Stimulated activated CD4-positive, alpha-beta T cell treated with anti-CD3 and anti-CD28 coated beads, TNF-alpha, amount 100 ng/mL, for 1 hour (primary cell): ENCODE measurements at regions not wholly inside any gene's neighbourhood (a gene's known extent, or its start where the extent isn't known, plus 50 kb on each side); places are given as distances from the start of the nearest gene placed in this dataset.
"Not testable (repeated sequence)": the region's sequence is repeated elsewhere in the genome, so short reads cannot be mapped to it uniquely, and the experiment has no call there.

Experiments
- DNase-seq, 3 donors: peaks; one replicate each; pipeline ENCODE4 v3.0.0-alpha.2; 2020; ENCODE audit warnings: low read depth in 3 of 3, low spot score in 1 of 3

DNA sequence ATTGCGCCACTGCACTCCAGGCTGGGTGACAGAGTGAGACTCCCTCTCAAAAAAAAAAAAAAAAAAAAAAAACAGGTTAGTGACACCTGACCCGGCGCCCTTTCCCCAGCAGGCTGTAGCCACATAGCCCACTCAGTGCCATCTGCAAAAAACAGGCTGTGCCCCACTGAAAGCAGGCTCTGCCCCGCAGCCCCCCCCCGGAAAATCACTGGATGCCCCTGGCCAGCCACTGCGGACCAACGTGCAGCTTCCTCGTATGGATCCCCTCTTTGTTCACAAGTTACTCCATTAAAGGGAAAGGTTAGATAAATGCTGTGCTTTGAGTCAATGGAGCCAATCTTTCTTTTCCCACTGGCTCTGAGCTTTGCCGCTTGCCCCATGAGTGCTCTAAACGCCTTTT, 660.3 kb downstream of the TBC1D22A start:
- DNase-seq, result no peak

DNA sequence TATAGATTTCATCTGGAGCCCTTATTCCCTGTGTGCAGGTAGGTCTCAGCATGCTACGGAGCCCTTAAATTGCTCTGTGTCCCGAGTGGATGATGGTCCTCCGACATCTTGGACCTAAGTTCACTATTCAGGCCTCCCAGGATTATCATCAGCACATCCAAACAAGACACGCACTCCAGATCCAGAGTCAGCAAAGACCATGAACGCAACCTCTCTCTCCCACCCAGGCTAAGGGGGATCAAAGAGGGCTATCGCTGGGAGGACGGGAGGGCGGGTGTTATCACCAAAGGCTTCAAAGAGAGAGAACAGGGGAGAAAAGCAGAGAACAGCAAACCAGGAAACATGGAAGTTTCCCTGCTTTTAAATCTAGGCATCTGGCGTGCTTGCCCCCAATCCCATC, 659.4 kb downstream of the TBC1D22A start:
- no peak for DNase-seq

DNA sequence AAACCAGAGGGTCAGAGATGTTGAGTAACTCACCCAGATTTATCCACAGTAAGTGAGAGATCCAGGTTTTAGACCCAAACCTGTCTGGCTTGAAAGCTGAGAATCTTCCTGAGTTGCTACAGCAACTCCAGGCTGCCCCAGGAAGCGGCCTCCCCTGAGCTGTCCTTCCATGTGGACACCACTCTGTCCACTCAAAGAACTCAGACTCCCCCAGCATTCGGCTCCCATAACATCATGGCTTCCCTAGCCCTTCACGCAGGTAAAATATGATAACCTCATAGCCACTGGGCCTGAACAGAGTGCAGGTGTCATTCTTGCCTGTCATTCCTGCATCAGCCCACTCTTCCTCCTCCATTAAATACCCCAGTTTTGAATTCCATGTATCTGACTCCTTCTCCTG, 657.8 kb downstream of the TBC1D22A start:
- DNase-seq, result no peak

DNA sequence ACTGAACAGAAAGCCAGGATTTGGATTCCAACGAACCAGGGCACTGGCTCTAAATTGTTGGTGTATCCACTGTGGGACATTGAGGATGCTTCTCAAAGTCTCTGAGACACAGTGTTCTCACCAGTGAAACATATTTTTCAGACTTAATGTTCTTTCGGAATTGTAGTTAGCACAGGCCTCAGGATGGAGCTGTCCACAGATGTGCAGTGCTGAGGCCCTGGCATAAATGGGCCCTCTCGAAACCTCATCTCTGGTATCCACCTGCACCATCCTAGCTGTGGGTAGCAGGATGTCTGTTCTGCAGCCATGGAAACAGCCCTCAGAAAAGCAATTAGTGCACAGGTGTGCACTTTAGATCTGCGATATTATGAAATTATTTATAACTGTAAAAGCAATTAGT, 656.8 kb downstream of the TBC1D22A start:
- DNase-seq, result no peak

DNA sequence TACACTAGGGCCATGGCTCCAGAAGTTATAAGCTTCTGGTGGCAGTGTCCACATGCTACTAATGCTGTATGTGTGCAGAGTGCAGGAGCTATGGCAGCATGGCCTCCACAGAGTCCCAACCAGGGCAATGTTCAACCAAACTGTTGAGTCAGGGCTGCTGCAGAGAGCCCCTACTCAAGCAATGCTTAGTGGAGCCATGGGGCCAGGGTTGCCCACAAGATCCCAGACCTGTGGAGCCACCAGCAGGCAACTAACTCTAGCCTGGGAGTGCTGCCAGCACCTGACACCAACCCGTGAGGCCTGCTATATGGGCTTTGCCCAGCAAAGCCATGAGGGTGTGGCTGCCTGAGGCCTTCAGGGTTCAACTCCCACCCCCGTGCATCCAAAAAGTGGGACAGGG, 655.2 kb downstream of the TBC1D22A start:
- DNase-seq, result no peak

DNA sequence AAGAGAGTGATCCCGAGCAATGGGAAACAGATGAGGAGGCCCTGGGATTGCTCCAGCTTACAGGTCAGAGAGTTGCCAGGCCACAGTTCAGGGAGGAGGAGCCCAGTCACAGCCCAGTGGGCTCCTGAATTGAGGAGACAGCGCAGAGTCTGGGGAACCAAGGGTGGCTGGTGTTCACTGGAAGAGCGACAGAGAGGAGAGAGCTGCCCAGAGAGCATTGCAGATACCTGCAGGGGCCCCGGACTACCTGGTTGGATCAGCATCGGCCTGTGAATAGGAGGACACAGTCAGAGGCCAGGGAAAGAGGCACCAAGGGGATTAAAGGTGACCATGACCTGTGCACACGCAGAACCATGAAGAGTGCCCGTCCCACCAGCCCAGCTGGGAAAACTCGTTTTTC, 648.6 kb downstream of the TBC1D22A start:
- no peak for DNase-seq

DNA sequence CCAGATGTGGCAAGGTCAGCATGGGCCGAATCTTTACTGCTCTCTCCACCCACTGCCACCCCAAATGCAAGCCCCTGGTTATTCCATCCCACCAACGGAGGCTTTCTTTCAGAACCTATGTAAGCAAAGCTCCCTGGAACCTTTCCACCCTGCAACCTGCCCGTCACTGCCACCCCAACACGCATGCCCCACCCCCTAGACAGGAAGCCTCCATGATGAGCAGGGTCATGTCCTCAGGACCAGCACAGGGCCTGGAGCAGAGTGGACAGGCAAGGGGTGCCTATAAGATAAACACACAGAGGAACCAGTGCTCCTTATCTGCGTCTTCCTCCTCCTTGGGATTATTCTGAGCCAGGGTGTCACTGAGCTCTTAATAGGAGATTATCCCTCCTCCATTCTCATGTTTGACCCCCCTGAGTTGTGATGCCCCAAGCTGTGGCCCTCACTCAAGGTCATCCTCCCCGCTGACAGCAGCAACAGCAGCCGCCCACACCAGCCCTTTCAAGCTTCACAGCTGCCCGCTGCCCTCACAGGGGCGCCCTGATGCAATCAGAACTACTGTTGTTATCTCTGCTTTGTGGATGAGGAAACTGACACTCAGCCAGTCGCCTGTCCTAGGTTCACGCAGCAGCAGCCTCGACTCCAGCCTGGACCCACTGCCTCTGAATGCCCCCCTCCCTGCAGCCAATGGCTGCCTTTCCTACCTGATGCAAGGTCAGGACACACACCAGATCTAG, 647.3 kb downstream of the TBC1D22A start:
- DNase-seq, result no peak

DNA sequence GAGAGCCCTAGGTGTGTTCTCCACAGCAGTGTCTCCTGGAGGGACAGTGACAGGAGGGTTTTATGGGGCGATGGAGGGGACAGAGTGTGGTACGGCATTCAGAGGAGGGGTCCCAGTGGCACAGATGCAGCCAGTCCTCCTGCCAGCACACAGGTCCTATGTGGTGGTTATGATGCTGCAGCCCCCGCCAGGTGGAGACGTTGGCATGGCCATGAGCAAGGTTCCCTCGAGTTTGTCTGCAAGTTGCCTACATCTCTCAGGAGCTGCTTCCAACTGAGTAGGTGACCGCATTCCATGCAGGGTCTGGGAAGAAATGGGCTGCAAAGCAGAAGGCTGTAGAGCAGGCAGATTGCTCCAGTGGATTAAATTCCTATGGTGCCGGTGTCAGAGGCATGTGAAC, 646.0 kb downstream of the TBC1D22A start:
- no peak for DNase-seq

DNA sequence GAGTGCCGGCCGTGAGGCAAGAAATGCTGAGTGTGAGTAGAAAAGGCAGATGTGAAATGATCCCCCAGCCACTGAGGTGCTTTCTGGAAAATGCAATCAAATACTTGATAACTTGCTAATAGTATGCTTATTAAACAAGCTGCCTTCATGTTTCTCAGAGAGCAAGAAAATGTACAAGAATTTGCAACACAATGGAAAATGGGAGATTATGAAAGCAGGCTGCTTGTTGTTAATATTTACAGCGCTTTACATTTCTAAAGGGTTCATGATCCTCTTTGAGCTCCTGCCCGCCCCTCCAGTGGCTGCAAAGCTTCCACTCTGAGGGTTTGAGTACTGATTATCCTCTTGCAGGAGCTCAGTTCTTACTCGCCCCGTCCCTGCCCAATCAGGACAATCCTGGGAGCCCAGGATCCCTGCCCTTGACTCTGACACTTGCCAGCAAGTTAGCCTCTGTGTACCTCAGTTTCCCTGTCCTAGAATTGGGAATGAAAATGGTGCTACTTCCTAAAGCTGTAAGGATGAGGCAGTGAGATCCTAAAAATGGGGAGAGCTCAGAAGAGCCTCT, 645.1 kb downstream of the TBC1D22A start:
- DNase-seq, result no peak

DNA sequence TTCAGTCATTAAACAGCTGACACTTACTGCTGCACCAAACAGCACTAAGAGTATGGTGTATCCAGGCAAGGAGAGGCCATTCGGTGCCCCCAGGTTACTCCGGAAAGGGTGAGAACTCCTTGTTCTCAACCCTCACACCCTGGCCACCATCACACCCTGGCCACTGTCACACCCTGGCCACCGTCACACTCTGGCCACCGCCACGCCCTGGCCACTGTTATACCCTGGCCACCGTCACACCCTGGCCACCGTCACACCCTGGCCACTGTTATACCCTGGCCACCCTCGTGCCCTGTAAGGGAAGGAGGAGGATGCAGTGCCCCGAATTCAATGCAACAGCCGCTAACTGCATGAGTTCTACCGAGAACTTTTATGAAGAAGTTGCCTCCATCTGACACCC, 644.4 kb downstream of the TBC1D22A start:
- no peak for DNase-seq

DNA sequence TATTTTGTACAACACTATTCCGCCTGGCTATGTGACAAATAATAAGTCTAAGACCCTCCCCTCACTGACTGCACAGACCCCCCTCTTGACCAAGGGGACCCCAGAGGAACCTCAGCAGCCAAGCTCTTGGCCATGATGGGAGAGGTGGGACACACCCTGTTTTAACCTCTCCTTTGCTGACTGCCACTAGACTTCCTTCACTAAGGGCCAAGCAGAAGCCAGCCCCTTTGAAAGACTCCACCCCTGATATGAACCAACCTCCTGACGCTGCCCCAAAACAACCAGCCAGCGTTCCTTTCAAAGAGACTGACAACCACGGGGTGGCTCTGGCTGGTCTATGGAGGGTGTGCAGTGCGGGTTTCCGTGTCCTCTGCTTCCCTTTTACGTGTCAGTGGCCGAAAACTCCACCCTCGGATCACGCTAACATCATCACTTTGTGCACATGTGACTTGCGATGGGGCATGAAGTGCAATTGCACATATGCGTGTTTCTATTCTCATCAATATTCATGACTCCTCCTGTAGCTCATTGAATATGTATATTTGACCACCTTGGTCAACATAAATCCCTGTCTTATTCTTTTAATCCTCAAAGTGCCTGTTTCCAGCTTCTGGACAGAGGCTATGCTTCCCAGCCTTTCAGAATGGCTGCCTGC, 643.9 kb downstream of the TBC1D22A start:
- DNase-seq, result no peak

DNA sequence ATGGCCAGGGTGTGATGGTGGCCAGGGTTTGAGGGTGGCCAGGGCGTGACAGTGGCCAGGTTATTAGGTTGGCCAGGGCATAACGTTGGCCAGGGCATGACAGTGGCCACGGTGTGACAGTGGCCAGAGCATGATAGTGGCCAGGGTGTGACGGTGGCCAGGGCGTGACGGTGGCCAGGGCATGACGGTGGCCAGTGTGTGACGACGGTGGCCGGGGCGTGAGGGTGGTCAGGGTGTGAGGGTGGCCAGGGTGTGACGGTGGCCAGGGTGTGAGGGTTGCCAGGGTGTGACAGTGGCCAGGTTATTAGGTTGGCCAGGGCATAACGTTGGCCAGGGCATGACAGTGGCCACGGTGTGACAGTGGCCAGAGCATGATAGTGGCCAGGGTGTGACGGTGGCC, 642.8 kb downstream of the TBC1D22A start:
- DNase-seq, result not testable (repeated sequence)

DNA sequence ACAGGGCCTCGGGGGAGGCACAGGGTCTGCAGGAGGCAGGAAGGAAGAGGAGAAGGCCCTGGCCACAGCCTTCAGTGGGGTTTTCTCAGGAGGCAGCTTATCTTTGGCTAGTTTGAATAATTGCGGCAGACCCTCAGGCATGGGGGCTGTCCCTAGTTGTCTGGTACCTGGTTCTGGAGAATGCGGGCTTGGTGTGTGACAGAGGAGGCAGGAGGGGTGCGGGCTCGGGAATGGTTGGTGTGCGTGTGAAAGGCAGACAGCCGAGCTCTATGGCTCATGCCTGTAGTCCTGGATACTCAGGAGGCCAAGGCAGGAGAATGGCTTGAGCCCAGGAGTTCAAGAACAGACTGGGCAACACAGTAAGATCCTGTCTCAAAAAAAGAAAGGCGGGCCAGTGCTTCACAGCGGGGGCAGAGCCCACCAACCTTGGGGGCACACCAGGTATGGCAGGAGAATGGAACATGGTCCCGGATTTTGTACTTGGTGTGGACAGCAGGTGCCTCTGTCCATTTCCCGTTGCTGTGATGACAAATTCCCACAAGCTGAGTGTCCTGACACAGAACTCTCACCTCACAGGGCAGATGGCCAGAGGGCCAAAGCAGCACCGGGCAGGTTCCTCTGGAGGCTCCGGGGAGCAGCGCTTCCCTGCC, 640.6 kb downstream of the TBC1D22A start:
- DNase-seq, result no peak

DNA sequence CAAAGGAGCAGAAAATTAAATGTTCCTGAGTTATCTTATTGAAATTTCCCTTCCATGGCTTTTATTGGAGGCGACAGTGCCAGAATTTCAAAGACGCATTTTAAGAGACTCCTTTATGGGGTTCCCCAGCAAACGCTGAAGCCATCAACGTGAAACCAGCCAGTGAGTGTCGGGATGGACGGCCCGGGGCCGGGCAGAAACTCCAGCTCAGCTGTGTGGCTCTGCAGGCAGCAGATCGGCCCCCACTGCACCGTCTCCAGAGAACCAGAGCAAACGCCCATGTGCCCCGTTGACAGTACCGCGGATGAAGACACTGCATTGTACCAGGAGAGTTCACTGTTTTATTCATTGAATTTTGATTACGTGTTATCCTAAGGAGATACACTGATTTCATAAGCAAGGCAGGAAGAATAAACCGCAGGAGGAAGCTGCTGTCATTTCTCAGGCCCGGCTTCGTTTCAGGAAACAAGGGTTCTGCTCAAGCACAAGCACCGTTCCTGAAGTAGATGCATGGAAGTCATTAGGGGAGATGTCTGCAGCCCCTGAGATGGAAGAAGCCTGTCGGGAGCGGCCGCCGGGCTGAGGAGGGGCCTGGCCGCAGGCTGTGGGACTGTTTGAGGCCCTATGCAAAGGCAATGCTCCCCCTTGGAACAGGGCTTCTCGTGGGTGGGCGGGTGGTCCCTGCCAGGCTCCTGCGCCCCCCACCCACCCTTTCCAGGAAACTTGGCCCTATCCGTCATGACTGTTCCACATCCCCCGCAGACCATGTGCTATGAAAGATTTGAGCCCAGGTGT, 639.7 kb downstream of the TBC1D22A start:
- DNase-seq, result no peak

DNA sequence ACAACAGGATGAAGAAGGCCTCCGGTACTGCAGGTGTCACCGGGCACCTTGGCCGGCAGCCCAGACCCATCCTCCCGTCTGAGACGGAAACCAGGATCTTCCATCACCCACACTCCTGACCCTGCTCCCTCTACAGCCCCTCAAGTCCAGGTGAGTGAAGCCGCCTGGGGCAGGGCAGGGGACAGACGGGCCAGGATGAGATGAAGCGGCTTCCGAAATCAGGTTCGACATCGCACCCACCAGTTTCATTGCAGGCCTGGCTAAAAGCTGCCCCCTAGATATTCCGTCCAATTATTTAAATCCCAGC, 639.1 kb downstream of the TBC1D22A start:
- DNase-seq, result no peak

DNA sequence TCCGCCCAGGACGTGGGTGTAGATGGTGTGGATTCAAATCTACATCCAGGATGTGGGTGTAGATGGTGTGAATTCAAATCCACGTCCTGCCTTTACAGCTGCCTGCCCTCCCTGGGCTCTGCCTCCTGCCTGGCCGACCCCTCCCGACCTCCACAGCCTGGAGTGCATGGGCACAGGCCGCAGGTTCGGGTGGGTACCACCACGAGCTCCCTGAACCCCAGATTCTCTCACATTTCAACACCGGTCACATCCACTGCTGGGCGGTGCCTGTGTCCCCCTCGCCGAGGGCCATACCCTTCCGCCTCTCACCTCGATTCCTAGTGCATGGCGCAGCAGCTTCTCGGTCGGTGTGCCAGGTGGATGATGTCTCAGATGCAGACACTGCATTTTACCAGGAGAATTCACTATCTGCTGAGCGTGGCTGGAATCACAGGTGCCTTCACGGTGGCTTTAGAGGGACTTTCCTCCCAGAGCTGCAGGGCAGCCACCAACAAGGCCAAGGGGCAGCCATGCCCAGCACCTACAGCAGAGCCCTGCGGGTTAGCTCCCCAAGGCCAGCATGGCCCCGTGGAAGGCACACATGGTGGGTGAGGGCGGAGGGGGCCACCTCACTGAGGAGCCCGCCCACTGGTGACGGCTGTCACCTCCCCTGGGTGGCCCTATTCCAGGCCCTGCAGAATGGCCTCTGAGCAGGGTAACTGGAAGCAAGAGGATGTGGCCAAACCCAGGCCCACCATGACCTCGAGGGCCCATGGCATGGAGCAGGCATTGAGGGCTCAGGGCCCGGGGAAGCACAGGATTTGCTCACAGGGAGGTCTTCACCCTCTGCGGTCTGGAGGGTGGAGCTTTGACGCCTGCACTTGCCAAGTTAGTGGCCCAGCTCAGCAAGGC, 638.5 kb downstream of the TBC1D22A start:
- no peak for DNase-seq

DNA sequence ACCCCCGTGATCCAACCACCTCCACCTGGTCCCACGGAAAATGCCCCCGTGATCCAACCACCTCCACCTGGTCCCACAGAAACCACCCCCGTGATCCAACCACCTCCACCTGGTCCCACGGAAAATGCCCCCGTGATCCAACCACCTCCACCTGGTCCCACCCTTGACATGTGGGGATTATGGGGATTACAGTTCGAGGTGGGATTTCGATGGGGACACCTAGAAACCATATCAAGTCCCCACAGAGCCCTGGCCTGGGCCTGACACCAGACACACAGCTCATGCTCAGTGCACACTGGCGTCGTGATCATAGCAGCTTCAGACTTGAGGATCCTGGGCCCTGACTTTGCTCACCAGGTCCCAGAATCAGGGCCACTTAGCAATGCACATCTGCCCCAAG, 637.7 kb downstream of the TBC1D22A start:
- DNase-seq, result not testable (repeated sequence)

DNA sequence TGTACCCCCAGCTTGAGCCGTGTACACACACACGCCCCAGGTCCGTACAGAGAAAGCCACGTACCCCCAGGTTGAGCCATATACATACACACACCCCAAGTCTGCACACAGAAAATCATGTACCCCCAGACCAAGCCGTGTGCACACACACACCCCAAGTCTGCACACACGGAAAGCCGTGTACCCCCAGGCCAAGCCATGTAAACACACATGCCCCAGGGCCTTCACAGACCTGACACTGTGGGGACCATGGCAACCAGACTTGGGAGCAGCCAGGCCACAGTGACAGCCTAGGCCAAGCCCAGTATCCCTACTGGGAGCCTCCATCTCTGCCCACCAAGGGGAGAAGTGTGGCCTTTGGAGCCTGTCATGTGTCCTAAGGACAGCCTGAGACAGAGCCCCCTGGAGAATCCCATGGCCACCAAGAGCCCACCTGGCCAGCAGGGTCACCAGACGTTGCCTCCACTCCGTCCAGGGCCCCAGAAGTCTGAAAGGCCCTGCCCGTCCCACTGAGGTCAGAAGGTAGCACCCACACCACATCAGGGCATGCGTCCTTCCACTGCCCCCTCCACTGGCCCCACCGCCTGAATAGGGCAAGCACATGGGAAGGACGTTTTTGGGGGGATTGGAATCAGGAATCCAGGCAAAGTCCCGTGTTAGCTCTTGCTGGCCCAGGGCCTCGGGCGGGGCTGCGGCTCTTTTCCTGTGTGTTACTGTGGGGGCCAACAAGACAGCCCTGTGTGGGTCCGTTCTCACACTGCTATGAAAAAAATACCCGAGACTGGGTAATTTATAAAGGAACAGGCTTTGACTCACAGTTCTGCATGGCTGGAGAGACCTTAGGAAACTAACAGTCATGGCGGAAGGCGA, 636.7 kb downstream of the TBC1D22A start:
- DNase-seq, result no peak

DNA sequence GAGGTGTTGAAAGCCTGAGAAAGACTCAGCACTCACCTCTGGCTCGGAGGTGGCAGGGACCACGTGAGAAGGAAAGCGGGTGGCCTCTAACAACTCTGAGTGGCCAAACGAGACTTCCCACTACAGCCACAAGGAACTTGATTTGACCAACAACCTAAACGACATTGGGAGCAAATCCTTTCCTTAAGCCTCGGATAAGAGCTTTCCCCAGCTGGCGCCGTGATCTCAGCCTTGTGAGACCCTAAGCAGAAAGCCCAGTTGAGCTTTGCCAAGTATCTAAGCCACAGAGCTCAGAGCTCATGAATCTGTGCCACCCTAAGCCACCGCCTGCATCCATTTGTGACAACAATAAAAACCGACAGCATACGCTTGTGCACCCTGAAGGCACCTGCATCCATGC, 636.0 kb downstream of the TBC1D22A start:
- no peak for DNase-seq

DNA sequence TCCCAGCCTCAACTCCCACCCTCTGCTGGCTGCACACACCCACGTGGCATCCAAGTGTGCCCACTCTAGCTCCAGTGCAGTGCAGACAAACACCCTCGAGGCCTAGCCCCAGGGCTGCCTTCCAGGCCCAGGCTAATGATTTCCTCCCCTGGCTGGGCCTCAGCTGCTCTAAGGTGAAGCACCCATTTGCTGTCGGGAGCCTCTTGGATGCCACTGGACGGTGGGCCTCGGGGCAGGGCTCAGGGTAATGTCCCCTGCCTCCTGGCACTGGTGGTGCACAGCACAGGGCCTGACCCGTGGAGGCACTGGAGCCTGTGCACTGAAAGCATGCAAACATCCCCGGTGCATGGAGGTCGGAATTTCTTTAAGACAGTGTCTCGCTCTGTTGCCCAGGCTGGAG, 635.2 kb downstream of the TBC1D22A start:
- no peak for DNase-seq
